GM12878 (cell line): ENCODE measurements at regions not wholly inside any gene's neighbourhood (a gene's known extent, or its start where the extent isn't known, plus 50 kb on each side); places are given as distances from the start of the nearest gene placed in this dataset.

Source experiments
- ATAC-seq: fragments of 200-7000 bp; cut with Tn5 transposase; 3 replicates; pipeline ENCODE4 v1.9.1; 2020; ENCODE audit warnings: mild to moderate bottlenecking, moderate library complexity
- BruUV-seq: library from RNA; stranded (reverse); fragments of 400-500 nt; replicated peaks from 2 replicates; lab custom pipeline; 2021; lab: Mats Ljungman, UMichigan
- CTCF ChIA-PET: fragments of 300-600 bp; sonication (Branson Sonifier 250); formaldehyde crosslinking; extraction: SDS; loops from one replicate; lab custom pipeline; 2021; ENCODE audit warnings: inconsistent platforms; lab: Yijun Ruan, JAX
- POLR2A ChIA-PET: fragments of 350-600 bp; formaldehyde crosslinking; extraction: SDS; loops from one replicate; lab custom pipeline; 2021; ENCODE audit warnings: inconsistent platforms; lab: Charles Lee
- RAD21 ChIA-PET: fragments of 300-600 bp; sonication (Branson Sonifier 250); formaldehyde crosslinking; loops from one replicate; lab custom pipeline; 2023; ENCODE audit warnings: antibody characterized with exemption; ENCODE audit not compliant: unreplicated experiment; lab: Charles Lee
- SMC1A ChIA-PET: fragments of 300-600 bp; sonication (Branson Sonifier 250); formaldehyde crosslinking; loops from one replicate; lab custom pipeline; 2023; ENCODE audit not compliant: unreplicated experiment, uncharacterized antibody; lab: Charles Lee
- DNase-seq: peaks from one replicate; pipeline ENCODE4 v3.0.0-alpha.2; 2011; ENCODE audit warnings: low read depth, low spot score
- FAIRE-seq: peaks from 3 replicates; lab custom pipeline; 2011; peaks lifted over from hg19 to GRCh38; lab: Jason Lieb, UNC
- H2AFZ ChIP-seq: 2 replicates; pipeline ENCODE4 v1.6.0; 2011; ENCODE audit warnings: low read depth, low read length, control low read depth; ENCODE audit not compliant: control insufficient read depth
- H3K27ac ChIP-seq: 2 replicates; pipeline ENCODE4 v1.5.1; 2011; ENCODE audit warnings: control low read depth; ENCODE audit not compliant: control insufficient read depth, insufficient read depth
- H3K27me3 ChIP-seq, 2 experiments: replicated peaks in 1 of 2; 2 replicates each; pipeline versions ENCODE4 v1.6.0 to v1.6.1; 2011; ENCODE audit warnings: low read length in 1 of 2; ENCODE audit not compliant: control insufficient read depth in 2 of 2, insufficient read depth in 2 of 2
- H3K36me3 ChIP-seq, 2 experiments: 2 replicates each; pipeline ENCODE4 v1.5.1; 2011; ENCODE audit warnings: low read length in 1 of 2; ENCODE audit not compliant: control insufficient read depth in 2 of 2, insufficient read depth in 2 of 2
- H3K4me1 ChIP-seq: 2 replicates; pipeline ENCODE4 v1.6.1; 2011; ENCODE audit warnings: mild to moderate bottlenecking, low read length, moderate library complexity, mixed read lengths; ENCODE audit not compliant: control insufficient read depth, insufficient read depth
- H3K4me2 ChIP-seq: 2 replicates; pipeline ENCODE4 v1.6.0; 2011; ENCODE audit warnings: control low read depth; ENCODE audit not compliant: control insufficient read depth, insufficient read depth
- H3K4me3 ChIP-seq: fragments of 200-600 bp; sonication (generic); 2 replicates; pipeline ENCODE4 v1.5.1; 2016
- H3K79me2 ChIP-seq: 2 replicates; pipeline ENCODE4 v1.6.0; 2011; ENCODE audit warnings: low read length; ENCODE audit not compliant: control insufficient read depth, insufficient read depth
- H3K9ac ChIP-seq: 2 replicates; pipeline ENCODE4 v1.8.0; 2011; ENCODE audit warnings: low read length, control low read depth, mixed read lengths; ENCODE audit not compliant: control insufficient read depth, insufficient read depth
- H3K9me3 ChIP-seq: replicated peaks from 3 replicates; pipeline ENCODE4 v1.5.1; 2011; ENCODE audit warnings: mild to moderate bottlenecking, low read length; ENCODE audit not compliant: control insufficient read depth, insufficient read depth
- H4K20me1 ChIP-seq: 2 replicates; pipeline ENCODE4 v1.6.0; 2011; ENCODE audit not compliant: control insufficient read depth, insufficient read depth
- KDM1A ChIP-seq: fragments of 200-600 bp; sonication (generic); IDR thresholded peaks from 2 replicates; pipeline ENCODE4 v1.6.1; 2016; ENCODE audit warnings: borderline replicate concordance
- POLR2AphosphoS2 ChIP-seq: IDR thresholded peaks from 2 replicates; pipeline ENCODE4 v1.6.1; 2011; ENCODE audit warnings: low read depth, mild to moderate bottlenecking, low read length, improper control_type of control experiment, moderate library complexity
- RUNX3 ChIP-seq: IDR thresholded peaks from 2 replicates; pipeline ENCODE4 v1.6.1; 2012; ENCODE audit warnings: low read length, inconsistent platforms
- SMAD1 ChIP-seq: fragments of 450-650 bp; IDR thresholded peaks from 2 replicates; pipeline ENCODE4 v1.6.1; 2018; ENCODE audit warnings: mild to moderate bottlenecking, low read depth; ENCODE audit not compliant: partially characterized antibody
- SUZ12 ChIP-seq: fragments of 200-600 bp; sonication (generic); IDR thresholded peaks from one replicate; pipeline ENCODE4 v1.6.1; 2018; ENCODE audit warnings: antibody characterized with exemption, mild to moderate bottlenecking; ENCODE audit not compliant: unreplicated experiment
- TARDBP ChIP-seq: IDR thresholded peaks from 2 replicates; pipeline ENCODE4 v1.6.1; 2016; ENCODE audit warnings: borderline replicate concordance
- YY1 ChIP-seq: IDR thresholded peaks from 2 replicates; pipeline ENCODE4 v1.6.1; 2011; ENCODE audit warnings: low read depth, mild to moderate bottlenecking, low read length
- ZNF217 ChIP-seq: fragments of 450-650 bp; IDR thresholded peaks from 2 replicates; pipeline ENCODE4 v1.6.1; 2017; ENCODE audit warnings: antibody characterized with exemption, mild to moderate bottlenecking
- ZNF274 ChIP-seq: IDR thresholded peaks from one replicate; pipeline ENCODE4 v1.8.0; 2011; ENCODE audit not compliant: insufficient read length, insufficient read depth
- WGBS: methylation state at CpG from one replicate; pipeline ENCODE4 v1.1.6; 2016; ENCODE audit warnings: low lambda C conversion rate; ENCODE audit not compliant: insufficient replicate concordance, insufficient coverage; ENCODE audit errors: missing lambda C conversion rate; 5-methylcytosine and 5-hydroxymethylcytosine counted together
- in situ Hi-C: fragments of 300-500 bp; cut with MboI; formaldehyde crosslinking; loops from 9 replicates; pipeline ENCODE4 v1.14.3; 2018; ENCODE audit warnings: mixed read lengths
- intact Hi-C: fragments of 100-400 bp; cut with micrococcal nuclease; formaldehyde crosslinking; loops from one replicate; pipeline ENCODE4 v1.14.2; 2022; ENCODE audit not compliant: unreplicated experiment
- TF ChIP-seq, protein P1 (sequence below): fragments of 450-650 bp; IDR thresholded peaks from 2 replicates; pipeline ENCODE4 v1.6.1; 2016; ENCODE audit warnings: mild to moderate bottlenecking
- TF ChIP-seq, protein P2 (sequence below): IDR thresholded peaks from 2 replicates; pipeline ENCODE4 v1.6.1; 2012; ENCODE audit warnings: low read depth, low read length, improper control_type of control experiment

DNA sequence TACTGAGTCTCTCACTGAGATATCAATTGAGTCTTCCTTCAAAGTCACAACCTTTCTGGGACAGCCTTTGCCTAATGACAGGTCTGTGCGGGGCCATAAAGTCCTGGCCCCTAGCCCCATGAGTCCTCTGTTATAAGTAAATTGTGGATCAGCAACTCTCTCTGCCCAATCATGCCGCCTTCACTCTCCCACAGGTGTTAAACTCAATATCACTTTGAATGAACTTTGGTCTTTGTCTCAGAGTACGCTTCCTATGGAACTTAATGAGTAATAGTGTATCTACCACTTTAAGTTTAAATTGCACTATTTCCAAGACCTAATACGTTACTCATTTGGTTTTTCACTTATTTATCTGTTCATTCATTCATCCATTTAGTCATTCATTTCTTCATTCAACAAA is 826.4 kb downstream of the TUSC7 start:
- DNase-seq: no peak
- Histone ChIP-seq H3K27ac (no peak overlapping the region), H3K9me3 (no peaks in the 10 kb centered on the region), H3K4me2 (no peak overlapping the region), H3K4me1 (no peaks in the 10 kb centered on the region), H2AFZ (no peak overlapping the region), H4K20me1 (no peaks in the 10 kb centered on the region), H3K4me3 (no peak overlapping the region), H3K27me3 (no peaks in the 10 kb centered on the region; a peak in 1 of 4 replicates), H3K79me2 (no peaks in the 10 kb centered on the region), H3K36me3 (no peaks in the 10 kb centered on the region), H3K9ac (no peak overlapping the region)
- BruUV-seq: no TSS peak
- ChIA-PET RAD21 (no interaction called here), CTCF (interaction anchor here (2.4 kb wide), 1 partner anchor 10 kb away, joined by 10 read pairs; no protein-coding TSS in a partner anchor), SMC1A (interaction anchor here (0.8 to 1.2 kb wide), 2 partner anchors 13 to 46 kb away, joined by 3 read pairs; no protein-coding TSS in a partner anchor), POLR2A (no interaction called here)
- no peak for ATAC-seq
- 28% methylated on average over 4 of the region's 4 CpGs for WGBS
- FAIRE-seq: no peak
- in situ Hi-C loops: no loop called here
- intact Hi-C loops: no loop called here
- TF ChIP-seq, protein P1, sequence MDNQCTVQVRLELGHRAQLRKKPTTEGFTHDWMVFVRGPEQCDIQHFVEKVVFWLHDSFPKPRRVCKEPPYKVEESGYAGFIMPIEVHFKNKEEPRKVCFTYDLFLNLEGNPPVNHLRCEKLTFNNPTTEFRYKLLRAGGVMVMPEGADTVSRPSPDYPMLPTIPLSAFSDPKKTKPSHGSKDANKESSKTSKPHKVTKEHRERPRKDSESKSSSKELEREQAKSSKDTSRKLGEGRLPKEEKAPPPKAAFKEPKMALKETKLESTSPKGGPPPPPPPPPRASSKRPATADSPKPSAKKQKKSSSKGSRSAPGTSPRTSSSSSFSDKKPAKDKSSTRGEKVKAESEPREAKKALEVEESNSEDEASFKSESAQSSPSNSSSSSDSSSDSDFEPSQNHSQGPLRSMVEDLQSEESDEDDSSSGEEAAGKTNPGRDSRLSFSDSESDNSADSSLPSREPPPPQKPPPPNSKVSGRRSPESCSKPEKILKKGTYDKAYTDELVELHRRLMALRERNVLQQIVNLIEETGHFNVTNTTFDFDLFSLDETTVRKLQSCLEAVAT: no peak
- TF ChIP-seq TARDBP (no peak), YY1 (no peak), ZNF217 (no peak), ZNF274 (no peak), KDM1A (no peak), RUNX3 (no peak), SUZ12 (no peak), SMAD1 (no peak), POLR2AphosphoS2 (no peak)
- TF ChIP-seq, protein P2, sequence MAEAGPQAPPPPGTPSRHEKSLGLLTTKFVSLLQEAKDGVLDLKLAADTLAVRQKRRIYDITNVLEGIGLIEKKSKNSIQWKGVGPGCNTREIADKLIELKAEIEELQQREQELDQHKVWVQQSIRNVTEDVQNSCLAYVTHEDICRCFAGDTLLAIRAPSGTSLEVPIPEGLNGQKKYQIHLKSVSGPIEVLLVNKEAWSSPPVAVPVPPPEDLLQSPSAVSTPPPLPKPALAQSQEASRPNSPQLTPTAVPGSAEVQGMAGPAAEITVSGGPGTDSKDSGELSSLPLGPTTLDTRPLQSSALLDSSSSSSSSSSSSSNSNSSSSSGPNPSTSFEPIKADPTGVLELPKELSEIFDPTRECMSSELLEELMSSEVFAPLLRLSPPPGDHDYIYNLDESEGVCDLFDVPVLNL: no peak
